ENCODE measurements at regions not wholly inside any gene's neighbourhood (a gene's known extent, or its start where the extent isn't known, plus 50 kb on each side); places are given as distances from the start of the nearest gene placed in this dataset.
"Not testable (repeated sequence)": the region's sequence is repeated elsewhere in the genome, so short reads cannot be mapped to it uniquely, and the experiment has no call there.

GRCh38 chr2:84257831-84258230 lies 201.2 kb downstream of the SUCLG1 start:
- ATAC-seq (no peak), DNase-seq (no peak)
- no peaks in the 10 kb centered on the region for H3K4me1 Mint-ChIP-seq
- H3K4me3 Mint-ChIP-seq, result no peak overlapping the region
- no peak overlapping the region for H3K27ac Mint-ChIP-seq
- peaks cover 10% of the 10 kb centered on the region for H3K27me3 Mint-ChIP-seq
- peaks cover 0 to 13% of the 10 kb centered on the region in 2 donors for H3K9me3 Mint-ChIP-seq

- no peak for DNase-seq
- Mint-ChIP-seq H3K27ac (peak overlapping the region in 1 of 2 donors; percentile 78), H3K4me1 (no peaks in the 10 kb centered on the region), H3K9me3 (no peaks in the 10 kb centered on the region), H3K27me3 (peaks cover under 1% of the 10 kb centered on the region), H3K4me3 (no peak overlapping the region)
- no peak for ATAC-seq
Measured at GRCh38 chr2:84251651-84252302, 207.3 kb downstream of the SUCLG1 start.

- DNase-seq, result no peak
- Mint-ChIP-seq H3K4me3 (no peak overlapping the region), H3K9me3 (no peaks in the 10 kb centered on the region), H3K4me1 (no peaks in the 10 kb centered on the region), H3K27ac (no peak overlapping the region), H3K27me3 (no peaks in the 10 kb centered on the region)
- ATAC-seq, result no peak
Measured at GRCh38 chr2:84249140-84249539, 209.9 kb downstream of the SUCLG1 start.

GRCh38 chr2:84247532-84247931 lies 211.5 kb downstream of the SUCLG1 start:
- Mint-ChIP-seq H3K27me3 (no peaks in the 10 kb centered on the region), H3K4me1 (no peaks in the 10 kb centered on the region), H3K4me3 (no peak overlapping the region), H3K27ac (no peak overlapping the region), H3K9me3 (no peaks in the 10 kb centered on the region)
- DNase-seq (no peak), ATAC-seq (no peak)

GRCh38 chr2:84243788-84244733 lies 215.0 kb downstream of the SUCLG1 start:
- Mint-ChIP-seq H3K4me1 (no peaks in the 10 kb centered on the region), H3K9me3 (no peaks in the 10 kb centered on the region), H3K27ac (peak overlapping the region in 1 of 2 donors; percentile 45), H3K27me3 (no peaks in the 10 kb centered on the region), H3K4me3 (no peak overlapping the region)
- DNase-seq (no peak), ATAC-seq (no peak)

- Mint-ChIP-seq H3K9me3 (no peaks in the 10 kb centered on the region), H3K4me1 (no peaks in the 10 kb centered on the region), H3K4me3 (no peak overlapping the region), H3K27me3 (no peaks in the 10 kb centered on the region), H3K27ac (no peak overlapping the region)
- DNase-seq (no peak), ATAC-seq (no peak)
Measured at GRCh38 chr2:84238907-84239306, 220.2 kb downstream of the SUCLG1 start.

- ATAC-seq (no peak), DNase-seq (no peak)
- no peaks in the 10 kb centered on the region for H3K4me1 Mint-ChIP-seq
- no peaks in the 10 kb centered on the region for H3K27me3 Mint-ChIP-seq
- no peak overlapping the region for H3K27ac Mint-ChIP-seq
- H3K9me3 Mint-ChIP-seq, result no peaks in the 10 kb centered on the region
- no peak overlapping the region for H3K4me3 Mint-ChIP-seq
Measured at GRCh38 chr2:84236288-84236687, 222.8 kb downstream of the SUCLG1 start.

GRCh38 chr2:84234103-84234502 lies 225.0 kb downstream of the SUCLG1 start:
- no peak for ATAC-seq
- Mint-ChIP-seq H3K27ac (no peak overlapping the region), H3K4me3 (no peak overlapping the region), H3K9me3 (no peaks in the 10 kb centered on the region), H3K27me3 (no peaks in the 10 kb centered on the region), H3K4me1 (no peaks in the 10 kb centered on the region)
- DNase-seq, result no peak

- Mint-ChIP-seq H3K9me3 (peaks cover 0 to 7% of the 10 kb centered on the region in 2 donors), H3K27me3 (no peaks in the 10 kb centered on the region), H3K4me3 (no peak overlapping the region), H3K27ac (no peak overlapping the region), H3K4me1 (no peaks in the 10 kb centered on the region)
- ATAC-seq, result no peak
- DNase-seq, result no peak
Measured at GRCh38 chr2:84231478-84231877, 227.6 kb downstream of the SUCLG1 start.

GRCh38 chr2:84224121-84224520 lies 235.0 kb downstream of the SUCLG1 start:
- Mint-ChIP-seq H3K4me1 (no peaks in the 10 kb centered on the region), H3K4me3 (no peak overlapping the region)
- ATAC-seq, result no peak

GRCh38 chr2:84223191-84223590 lies 235.9 kb downstream of the SUCLG1 start:
- Mint-ChIP-seq H3K27ac (no peak overlapping the region), H3K27me3 (peaks cover 21% of the 10 kb centered on the region), H3K4me3 (no peak overlapping the region), H3K9me3 (peaks cover 7 to 20% of the 10 kb centered on the region in 2 donors), H3K4me1 (no peaks in the 10 kb centered on the region)
- no peak for ATAC-seq
- no peak for DNase-seq

More at GRCh38 chr2:84224121-84224520, 235.0 kb downstream of the SUCLG1 start:
- peaks cover 7 to 20% of the 10 kb centered on the region in 2 donors for H3K9me3 Mint-ChIP-seq
- peaks cover 21% of the 10 kb centered on the region for H3K27me3 Mint-ChIP-seq
- DNase-seq, result no peak
- no peak overlapping the region for H3K27ac Mint-ChIP-seq

GRCh38 chr2:84221102-84221501 lies 238.0 kb downstream of the SUCLG1 start:
- H3K4me3 Mint-ChIP-seq, DNase-seq, H3K27ac Mint-ChIP-seq, H3K4me1 Mint-ChIP-seq, ATAC-seq, H3K9me3 Mint-ChIP-seq: not testable (repeated sequence)
- peaks cover 19% of the 10 kb centered on the region for H3K27me3 Mint-ChIP-seq

- Mint-ChIP-seq H3K9me3 (no peaks in the 10 kb centered on the region), H3K27me3 (peaks cover 22% of the 10 kb centered on the region), H3K27ac (no peak overlapping the region), H3K4me3 (no peak overlapping the region), H3K4me1 (no peaks in the 10 kb centered on the region)
- ATAC-seq (no peak), DNase-seq (no peak)
Measured at GRCh38 chr2:84217456-84217855, 241.6 kb downstream of the SUCLG1 start.

- H3K27me3 Mint-ChIP-seq, result peaks cover 15% of the 10 kb centered on the region
- no peak overlapping the region for H3K27ac Mint-ChIP-seq
- DNase-seq (no peak), ATAC-seq (no peak)
- no peaks in the 10 kb centered on the region for H3K4me1 Mint-ChIP-seq
- H3K4me3 Mint-ChIP-seq, result no peak overlapping the region
- no peaks in the 10 kb centered on the region for H3K9me3 Mint-ChIP-seq
Measured at GRCh38 chr2:84214455-84214854, 244.6 kb downstream of the SUCLG1 start.

GRCh38 chr2:84212611-84213314 lies 246.3 kb downstream of the SUCLG1 start:
- no peak for DNase-seq

GRCh38 chr2:84209941-84210340 lies 249.1 kb downstream of the SUCLG1 start:
- H3K9me3 Mint-ChIP-seq, result no peaks in the 10 kb centered on the region
- ATAC-seq (no peak), DNase-seq (no peak)
- no peak overlapping the region for H3K27ac Mint-ChIP-seq
- H3K27me3 Mint-ChIP-seq, result peaks cover 18% of the 10 kb centered on the region
- no peaks in the 10 kb centered on the region for H3K4me1 Mint-ChIP-seq
- H3K4me3 Mint-ChIP-seq, result no peak overlapping the region

More at GRCh38 chr2:84212611-84213314, 246.3 kb downstream of the SUCLG1 start:
- H3K4me1 Mint-ChIP-seq, result no peaks in the 10 kb centered on the region
- H3K27me3 Mint-ChIP-seq, result peaks cover 15% of the 10 kb centered on the region
- ATAC-seq, result no peak
- H3K4me3 Mint-ChIP-seq, result no peak overlapping the region
- H3K9me3 Mint-ChIP-seq, result no peaks in the 10 kb centered on the region
- H3K27ac Mint-ChIP-seq, result no peak overlapping the region

Data from stimulated activated naive CD8-positive, alpha-beta T cell treated with anti-CD3 and anti-CD28 coated beads, Interleukin-15, amount 100 ng/mL, for 72 hours (primary cell).